ENCODE measurements at regions not wholly inside any gene's neighbourhood (a gene's known extent, or its start where the extent isn't known, plus 50 kb on each side); places are given as distances from the start of the nearest gene placed in this dataset.

- ChIA-PET CTCF (no interaction called here), POLR2A (ENCODE audit: low non-redundant PET) (no interaction called here)
- H3K27ac ChIP-seq: no peak overlapping the region
- no peak for DNase-seq (ENCODE audit: low spot score)
- TF ChIP-seq CTCF (conservative IDR thresholded peaks at IDR 0.05; ENCODE audit: low read depth): no peak
Measured at GRCh38 chr19:20250627-20251026, 83.6 kb downstream of the ZNF486 start.

- DNase-seq (ENCODE audit: low spot score): no peak
- CTCF ChIA-PET: no interaction called here
- POLR2A ChIA-PET (ENCODE audit: low non-redundant PET): no interaction called here
- TF ChIP-seq CTCF (conservative IDR thresholded peaks at IDR 0.05; ENCODE audit: low read depth): no peak
- H3K27ac ChIP-seq: no peak overlapping the region
Measured at GRCh38 chr19:20250121-20250520, 83.1 kb downstream of the ZNF486 start.

Measured in RWPE1 (cell line).